ENCODE measurements at regions not wholly inside any gene's neighbourhood (a gene's known extent, or its start where the extent isn't known, plus 50 kb on each side); places are given as distances from the start of the nearest gene placed in this dataset.

- no peak overlapping the region for H4K91ac ChIP-seq (ENCODE audit: insufficient read length, low read depth, low read length)
- H2AFZ ChIP-seq (ENCODE audit: low read length) = no peak overlapping the region
- no peak overlapping the region for H3K4me3 Mint-ChIP-seq
Measured at GRCh38 chr1:55611123-55611522, 396.0 kb upstream of the USP24 start.

More at GRCh38 chr1:55611123-55611522, 396.0 kb upstream of the USP24 start:
- H2BK120ac ChIP-seq (ENCODE audit: low read depth, low read length, poor library complexity, severe bottlenecking) = no peak overlapping the region
- H2AK5ac ChIP-seq (ENCODE audit: insufficient read length, low read length) = no peak overlapping the region
- no peak overlapping the region for H2BK15ac ChIP-seq (ENCODE audit: low read depth, low read length)
- H3T11ph ChIP-seq (ENCODE audit: low read length) = no peak overlapping the region
- H3K4me1 Mint-ChIP-seq = no peaks in the 10 kb centered on the region
- H3K56ac ChIP-seq (ENCODE audit: insufficient read length, low read depth, low read length) = no peak overlapping the region
- no peak overlapping the region for H3K14ac ChIP-seq (ENCODE audit: insufficient read depth, low read length)
- no peaks in the 10 kb centered on the region for H3K4me1 ChIP-seq (ENCODE audit: insufficient read depth, low read length)
- H3K27me3 Mint-ChIP-seq (ENCODE audit: low read depth) = peaks cover 3% of the 10 kb centered on the region; the same call in 1 of the 2 replicates
- peaks cover 6% of the 10 kb centered on the region for H3K9me3 ChIP-seq (ENCODE audit: control insufficient read depth, low read depth, low read length)
- H4K5ac ChIP-seq (ENCODE audit: insufficient read length, low read depth, low read length) = no peak overlapping the region
- no peaks in the 10 kb centered on the region for H3K79me1 ChIP-seq (ENCODE audit: insufficient read depth, low read depth, low read length, poor library complexity, severe bottlenecking)
- H3K79me2 ChIP-seq (ENCODE audit: insufficient read depth, low read length) = no peaks in the 10 kb centered on the region
- H3K9ac ChIP-seq (ENCODE audit: extremely low read depth, insufficient read length, low read length) = no peak overlapping the region
- H3K27me3 ChIP-seq (ENCODE audit: insufficient read depth, low read length) = no peaks in the 10 kb centered on the region
- H4K20me1 ChIP-seq (ENCODE audit: control insufficient read depth, insufficient read depth, insufficient read length) = no peaks in the 10 kb centered on the region
- H2BK5ac ChIP-seq (ENCODE audit: insufficient read length, low read length) = no peak overlapping the region
- no peak overlapping the region for H3K27ac Mint-ChIP-seq
- H3K27ac ChIP-seq (ENCODE audit: insufficient read length, low read depth, low read length) = no peak overlapping the region
- no peak overlapping the region for H3K23ac ChIP-seq (ENCODE audit: insufficient read length, low read depth, low read length)
- no CpG with 5 or more reads among the region's 2 CpGs for WGBS (ENCODE audit: extremely low coverage, insufficient read length, low lambda C conversion rate)
- no peak for DNase-seq
- no peak overlapping the region for H2BK20ac ChIP-seq (ENCODE audit: low read depth, low read length, poor library complexity, severe bottlenecking)
- peaks cover 23 to 27% of the 10 kb centered on the region in 2 experiments for H3K9me3 Mint-ChIP-seq
- no peak overlapping the region for H3K4me2 ChIP-seq (ENCODE audit: insufficient read depth, insufficient read length, low read length)
- no peak for TF ChIP-seq CTCF (conservative IDR thresholded peaks at IDR 0.05)
- H3K36me3 Mint-ChIP-seq (ENCODE audit: insufficient read depth in 1 of 3, low read depth in 3 of 3) = peaks cover 7 to 21% (median 12%) of the 10 kb centered on the region in 3 experiments; a peak in 6 of 7 replicates
- no peaks in the 10 kb centered on the region for H3K23me2 ChIP-seq (ENCODE audit: insufficient read length, low read depth, low read length, poor library complexity, severe bottlenecking)
- H4K8ac ChIP-seq (replicated peaks; ENCODE audit: insufficient read length, low read depth, low read length) = no peak overlapping the region
- H3K18ac ChIP-seq (ENCODE audit: insufficient read length, low read depth, low read length) = no peak overlapping the region
- H2BK12ac ChIP-seq (ENCODE audit: insufficient read length, low read depth, low read length) = no peak overlapping the region
- no peak overlapping the region for H3K4ac ChIP-seq (ENCODE audit: low read depth, low read length)

All from H9 (cell line).